ENCODE measurements at regions not wholly inside any gene's neighbourhood (a gene's known extent, or its start where the extent isn't known, plus 50 kb on each side); places are given as distances from the start of the nearest gene placed in this dataset.
A peak's percentile ranks its signal among the peaks of the same experiment; 100 is the strongest.

DNA sequence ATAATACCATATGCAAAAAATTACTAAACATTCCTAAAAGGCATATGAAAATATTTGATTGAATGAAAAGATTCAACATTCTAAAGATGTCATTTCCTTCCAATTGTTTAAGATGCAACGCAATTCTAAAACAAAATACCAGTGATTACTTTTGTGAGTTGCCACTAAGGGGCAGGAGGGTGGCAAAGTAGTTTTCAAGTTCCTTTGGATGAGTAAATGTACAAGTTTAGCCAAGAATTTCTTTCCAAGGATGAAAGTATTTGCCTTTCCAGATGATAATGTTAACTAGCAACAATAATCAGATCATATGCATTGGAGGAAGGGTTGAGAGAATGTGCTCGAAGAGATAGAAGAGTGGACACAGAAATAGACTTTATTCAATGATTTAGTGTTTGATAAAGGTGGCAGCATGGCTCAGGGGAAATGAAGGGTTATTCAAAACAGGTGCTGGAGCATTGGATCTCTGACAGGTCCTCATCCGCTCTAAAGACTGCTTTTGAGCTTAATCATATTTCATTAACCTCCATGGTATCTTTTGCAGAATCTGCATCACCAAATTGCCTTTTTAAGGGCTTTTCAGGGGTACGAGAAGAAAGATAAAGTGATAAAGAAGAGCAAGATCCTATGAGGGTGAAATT lies 678.5 kb upstream of the TBX3 start:
- Mint-ChIP-seq H3K36me3 (ENCODE audit: low read depth) (no peaks in the 10 kb centered on the region), H3K27me3 (no peaks in the 10 kb centered on the region), H3K27ac (no peak overlapping the region), H3K4me3 (no peak overlapping the region), H3K9me3 (no peaks in the 10 kb centered on the region), H3K4me1 (no peaks in the 10 kb centered on the region)
- intact Hi-C loops (cut with micrococcal nuclease), result no loop called here
- no peak for DNase-seq

DNA sequence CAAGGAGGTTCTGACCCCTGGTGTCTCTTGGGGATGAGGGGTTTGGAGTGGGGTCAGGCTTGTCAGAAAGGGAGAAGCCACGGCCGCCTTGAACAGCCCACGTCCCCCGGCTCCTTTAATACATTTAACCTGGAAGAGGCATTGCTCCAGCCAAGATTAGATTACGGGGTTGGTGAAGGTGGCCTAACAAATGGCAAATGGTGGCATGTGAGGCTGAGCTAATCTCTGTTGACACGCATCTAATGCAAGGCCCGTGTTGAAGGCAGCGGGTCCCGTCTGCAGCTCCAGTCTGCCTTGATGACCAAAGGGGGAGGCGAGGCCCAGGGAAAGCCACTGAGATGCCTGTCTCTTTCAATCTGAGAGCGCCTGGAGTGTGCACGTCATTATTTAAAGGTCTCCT lies 673.7 kb upstream of the TBX3 start:
- intact Hi-C loops (cut with micrococcal nuclease), result no loop called here
- Mint-ChIP-seq H3K27me3 (no peaks in the 10 kb centered on the region), H3K4me1 (peaks cover 3% of the 10 kb centered on the region), H3K27ac (no peak overlapping the region), H3K36me3 (ENCODE audit: low read depth) (no peaks in the 10 kb centered on the region), H3K4me3 (no peak overlapping the region), H3K9me3 (peaks cover 5% of the 10 kb centered on the region)
- DNase-seq, result no peak

DNA sequence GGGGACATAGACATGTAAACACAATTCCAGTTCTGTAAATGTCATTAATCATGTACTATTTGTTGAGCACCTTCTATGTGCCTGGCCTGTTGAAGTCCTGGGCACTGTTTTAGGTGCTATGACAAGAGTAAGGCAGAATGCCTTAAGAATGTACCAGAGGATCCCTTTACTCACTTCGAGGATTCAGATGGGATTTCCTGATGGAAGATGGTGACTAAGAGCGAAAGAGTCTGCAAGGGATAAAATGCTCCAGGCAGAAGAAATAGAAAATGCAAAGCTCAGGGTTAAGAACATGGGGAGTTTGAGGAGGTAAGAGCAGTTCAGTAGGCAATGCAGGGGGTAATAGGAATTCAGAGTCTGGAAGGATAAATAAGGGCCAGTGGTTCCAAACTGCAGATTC lies 671.3 kb upstream of the TBX3 start:
- Mint-ChIP-seq H3K4me1 (peaks cover 3% of the 10 kb centered on the region), H3K36me3 (ENCODE audit: low read depth) (no peaks in the 10 kb centered on the region), H3K4me3 (no peak overlapping the region), H3K9me3 (peaks cover 5% of the 10 kb centered on the region), H3K27ac (no peak overlapping the region), H3K27me3 (no peaks in the 10 kb centered on the region)
- intact Hi-C loops (cut with micrococcal nuclease), result no loop called here
- DNase-seq, result no peak

DNA sequence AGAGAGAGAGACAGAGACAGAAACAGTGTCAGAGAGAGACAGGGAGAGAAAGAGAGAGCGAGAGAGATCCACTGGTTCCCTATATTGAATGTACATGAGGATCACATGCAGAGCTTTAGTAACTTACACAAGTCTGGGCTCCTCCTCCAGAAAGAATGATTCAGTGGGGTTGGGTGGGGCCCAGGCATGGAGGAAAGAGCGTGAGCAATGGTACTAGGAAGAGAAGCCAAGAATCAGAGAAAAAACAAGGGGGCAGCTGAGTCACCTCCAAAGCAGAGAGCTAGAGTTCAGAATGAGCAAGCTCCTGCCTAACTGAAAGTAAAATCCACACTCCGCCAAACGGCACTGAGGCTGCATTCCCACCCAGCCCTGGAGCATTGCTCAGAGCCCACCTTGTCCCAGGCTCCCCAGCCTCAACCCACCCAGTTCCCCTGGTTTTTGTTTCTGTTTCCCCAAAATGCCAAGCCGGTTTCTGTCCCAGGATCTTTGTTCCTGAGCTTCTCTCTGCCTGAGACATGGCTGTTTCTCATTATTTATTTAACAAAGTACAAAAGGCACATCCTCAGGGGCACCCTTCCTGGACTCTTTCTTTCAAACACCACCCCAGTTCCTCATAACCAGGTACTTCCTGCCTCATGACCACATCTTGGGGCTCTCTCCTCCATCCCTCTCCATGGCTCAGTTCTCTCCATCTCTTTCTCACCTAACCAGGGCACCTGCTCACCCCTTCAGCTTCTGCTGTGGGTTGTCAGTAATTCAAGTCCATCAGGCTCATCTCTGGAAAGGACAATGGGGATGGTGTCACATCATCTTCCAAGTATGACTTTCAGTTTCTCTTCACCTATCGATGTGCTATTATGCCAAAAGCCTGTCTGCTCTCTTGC lies 670.3 kb upstream of the TBX3 start:
- H3K4me1 Mint-ChIP-seq, result peaks cover 3% of the 10 kb centered on the region
- H3K36me3 Mint-ChIP-seq (ENCODE audit: low read depth), result no peaks in the 10 kb centered on the region
- peak; percentile 54 for DNase-seq
- H3K9me3 Mint-ChIP-seq, result peaks cover 5% of the 10 kb centered on the region
- no peaks in the 10 kb centered on the region for H3K27me3 Mint-ChIP-seq
- H3K27ac Mint-ChIP-seq, result peak overlapping the region; percentile 84
- intact Hi-C loops (cut with micrococcal nuclease), result loop anchor here (1.0 kb wide), 1 partner anchor 21 kb away; no protein-coding TSS in a partner anchor
- peak overlapping the region; percentile 61 for H3K4me3 Mint-ChIP-seq

DNA sequence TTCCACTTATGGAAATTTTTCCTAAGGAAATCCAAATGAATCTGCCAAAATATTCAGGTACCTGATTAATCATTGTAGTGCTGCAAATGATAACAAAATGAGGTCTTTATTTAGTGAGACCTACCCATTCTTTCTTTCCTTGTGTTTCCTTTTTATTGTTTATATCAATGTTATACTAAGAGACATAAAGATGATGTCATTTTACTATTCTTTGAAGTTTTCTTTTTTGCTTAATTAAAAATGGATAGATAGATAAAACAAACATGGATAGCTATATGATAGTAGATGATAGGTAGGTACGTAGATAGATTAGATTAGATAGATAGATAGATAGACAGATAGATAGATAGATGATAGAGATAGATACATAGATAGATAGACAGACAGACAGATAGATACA lies 669.5 kb upstream of the TBX3 start:
- Mint-ChIP-seq H3K27ac (no peak overlapping the region), H3K27me3 (no peaks in the 10 kb centered on the region), H3K4me1 (peaks cover 3% of the 10 kb centered on the region), H3K4me3 (no peak overlapping the region), H3K9me3 (peaks cover 5% of the 10 kb centered on the region), H3K36me3 (ENCODE audit: low read depth) (no peaks in the 10 kb centered on the region)
- DNase-seq, result no peak
- intact Hi-C loops (cut with micrococcal nuclease), result no loop called here

DNA sequence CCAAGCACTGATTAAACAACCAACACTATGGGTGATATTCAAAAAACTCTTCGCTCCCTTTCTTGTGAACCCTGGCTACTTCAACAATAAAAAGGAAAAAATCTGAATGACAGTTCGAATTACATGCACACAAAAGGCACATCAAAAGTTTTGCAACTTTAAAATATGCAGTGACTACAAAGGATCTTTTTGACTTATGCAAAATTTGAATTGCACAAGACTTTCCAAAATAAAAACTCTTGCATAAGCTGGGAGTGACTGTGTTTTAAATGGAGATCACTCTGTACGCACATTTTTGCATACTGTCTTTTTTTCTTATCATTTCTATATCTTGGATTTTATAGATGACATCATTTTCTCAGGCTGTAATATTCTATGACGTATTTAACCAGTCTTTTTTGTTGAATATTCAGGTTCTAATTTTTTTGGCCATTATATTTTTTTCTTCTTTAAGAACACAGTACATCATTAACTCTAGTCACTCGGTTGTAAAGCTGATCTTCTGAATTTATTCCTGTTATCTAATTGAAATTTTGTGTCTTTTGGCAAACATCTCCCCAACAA lies 667.6 kb upstream of the TBX3 start:
- Mint-ChIP-seq H3K36me3 (ENCODE audit: low read depth) (no peaks in the 10 kb centered on the region), H3K9me3 (peaks cover 5% of the 10 kb centered on the region), H3K27ac (no peak overlapping the region), H3K4me3 (no peak overlapping the region), H3K4me1 (peaks cover 3% of the 10 kb centered on the region), H3K27me3 (no peaks in the 10 kb centered on the region)
- intact Hi-C loops (cut with micrococcal nuclease), result no loop called here
- DNase-seq, result no peak

DNA sequence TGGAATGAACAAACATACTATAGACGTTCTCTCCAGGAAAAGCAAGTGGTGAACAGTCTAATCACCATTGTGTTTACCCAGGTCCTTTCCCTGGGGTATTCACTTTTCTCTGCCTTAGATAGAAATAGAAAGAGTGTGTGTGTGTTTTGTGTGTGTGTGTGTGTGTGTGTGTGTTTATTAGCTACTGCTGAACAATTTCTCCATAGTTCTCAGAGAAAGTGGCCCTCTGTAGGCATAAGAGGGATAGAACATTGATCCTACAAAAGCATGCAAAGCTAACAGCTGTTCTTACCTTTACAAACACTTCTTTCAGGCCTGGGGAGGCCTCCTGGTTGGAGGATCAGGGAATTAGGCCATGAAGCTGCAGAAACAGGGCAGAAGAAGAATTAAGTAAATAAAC lies 665.7 kb upstream of the TBX3 start:
- Mint-ChIP-seq H3K9me3 (no peaks in the 10 kb centered on the region), H3K27me3 (no peaks in the 10 kb centered on the region), H3K4me1 (peaks cover 3% of the 10 kb centered on the region), H3K4me3 (no peak overlapping the region), H3K27ac (no peak overlapping the region), H3K36me3 (ENCODE audit: low read depth) (no peaks in the 10 kb centered on the region)
- intact Hi-C loops (cut with micrococcal nuclease), result no loop called here
- DNase-seq, result no peak

DNA sequence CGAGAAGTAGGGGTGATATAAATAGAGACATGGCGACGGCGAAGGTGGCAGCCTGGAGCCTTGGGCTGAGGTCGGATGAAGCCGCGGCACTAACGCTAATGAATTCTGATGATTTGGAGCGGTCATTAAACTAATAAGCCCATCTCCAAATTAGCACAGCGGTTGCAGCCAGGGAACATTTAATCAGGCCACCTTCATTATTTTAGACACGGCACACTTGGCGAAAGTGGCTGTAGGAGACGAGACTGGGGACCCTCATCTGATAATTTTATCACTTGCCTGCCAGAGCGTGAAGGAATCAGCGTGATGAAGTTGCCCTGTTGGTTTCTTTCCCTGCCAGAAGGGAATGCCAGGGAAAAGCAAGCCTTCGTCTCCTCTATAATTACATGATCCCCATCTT lies 664.3 kb upstream of the TBX3 start:
- intact Hi-C loops (cut with micrococcal nuclease), result no loop called here
- Mint-ChIP-seq H3K9me3 (no peaks in the 10 kb centered on the region), H3K27me3 (no peaks in the 10 kb centered on the region)

DNA sequence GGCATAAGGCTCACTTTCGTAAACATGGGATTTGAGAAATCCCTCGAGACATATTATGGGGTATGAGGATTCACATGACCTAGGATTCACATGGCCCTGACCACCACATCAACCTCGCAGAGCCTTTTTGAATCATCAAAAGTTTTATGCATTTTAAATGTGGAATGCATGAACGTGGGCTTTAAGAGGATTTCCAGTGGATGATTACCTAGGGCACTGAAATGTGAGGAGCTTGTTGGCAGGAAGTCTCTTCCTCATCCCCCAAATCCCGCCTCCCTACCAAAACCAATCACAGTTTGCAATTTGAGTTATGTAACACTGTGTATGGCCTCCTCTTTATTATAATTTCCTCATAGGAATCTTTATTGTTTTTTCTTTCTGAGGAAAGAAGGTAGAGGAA lies 659.6 kb upstream of the TBX3 start:
- Mint-ChIP-seq H3K27ac (no peak overlapping the region), H3K27me3 (no peaks in the 10 kb centered on the region), H3K9me3 (no peaks in the 10 kb centered on the region), H3K36me3 (ENCODE audit: low read depth) (no peaks in the 10 kb centered on the region), H3K4me1 (no peaks in the 10 kb centered on the region), H3K4me3 (no peak overlapping the region)
- DNase-seq, result no peak
- intact Hi-C loops (cut with micrococcal nuclease), result no loop called here

More for the DNA sequence above, 664.3 kb upstream of the TBX3 start:
- H3K36me3 Mint-ChIP-seq (ENCODE audit: low read depth), result no peaks in the 10 kb centered on the region
- H3K4me3 Mint-ChIP-seq, result no peak overlapping the region
- no peak for DNase-seq
- no peak overlapping the region for H3K27ac Mint-ChIP-seq
- H3K4me1 Mint-ChIP-seq, result no peaks in the 10 kb centered on the region

DNA sequence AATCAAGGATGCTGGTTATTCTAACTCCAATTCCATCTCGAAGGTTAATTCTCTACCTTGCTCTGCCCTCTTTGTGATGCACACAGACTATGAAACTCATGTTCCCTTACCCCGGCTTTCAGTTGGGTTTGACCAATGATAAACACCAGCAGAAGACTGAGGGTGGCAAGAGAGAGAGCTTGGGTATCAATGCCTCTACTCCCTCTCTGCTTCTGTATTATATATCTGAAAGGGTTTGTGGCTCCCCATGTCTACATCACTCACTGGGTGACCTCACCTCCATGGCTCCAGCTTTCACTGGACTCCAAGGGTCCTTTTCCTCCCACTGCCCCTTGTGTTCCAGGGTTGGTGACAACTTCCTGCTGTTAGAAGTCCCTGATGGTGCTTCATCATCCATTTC lies 659.0 kb upstream of the TBX3 start:
- intact Hi-C loops (cut with micrococcal nuclease), result no loop called here
- H3K4me1 Mint-ChIP-seq, result no peaks in the 10 kb centered on the region
- no peaks in the 10 kb centered on the region for H3K27me3 Mint-ChIP-seq
- no peak overlapping the region for H3K27ac Mint-ChIP-seq
- no peaks in the 10 kb centered on the region for H3K9me3 Mint-ChIP-seq
- no peaks in the 10 kb centered on the region for H3K36me3 Mint-ChIP-seq (ENCODE audit: low read depth)
- no peak for DNase-seq
- no peak overlapping the region for H3K4me3 Mint-ChIP-seq

DNA sequence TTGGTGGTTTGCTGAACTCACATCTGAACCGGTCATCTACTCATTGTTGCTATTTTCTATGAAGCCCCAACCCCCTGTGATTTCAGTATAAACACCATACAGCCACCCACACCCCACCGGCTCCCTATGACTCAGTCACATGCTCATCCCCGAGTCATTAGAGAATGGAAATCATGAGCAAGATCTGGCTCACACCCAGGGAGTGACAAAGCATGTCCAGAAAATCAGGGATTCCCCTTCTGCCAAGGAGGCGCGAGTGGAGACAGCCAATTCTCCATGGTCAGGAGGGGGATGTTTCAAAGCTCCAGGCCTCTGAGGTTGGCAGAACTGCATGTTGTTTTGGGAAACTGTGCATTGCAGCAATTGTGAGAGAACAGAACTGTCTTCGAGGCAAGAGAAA lies 657.5 kb upstream of the TBX3 start:
- H3K36me3 Mint-ChIP-seq (ENCODE audit: low read depth), result no peaks in the 10 kb centered on the region
- no peaks in the 10 kb centered on the region for H3K4me1 Mint-ChIP-seq
- no peak for DNase-seq
- intact Hi-C loops (cut with micrococcal nuclease), result no loop called here
- no peaks in the 10 kb centered on the region for H3K27me3 Mint-ChIP-seq
- H3K27ac Mint-ChIP-seq, result no peak overlapping the region
- peaks cover under 1% of the 10 kb centered on the region for H3K9me3 Mint-ChIP-seq
- no peak overlapping the region for H3K4me3 Mint-ChIP-seq

DNA sequence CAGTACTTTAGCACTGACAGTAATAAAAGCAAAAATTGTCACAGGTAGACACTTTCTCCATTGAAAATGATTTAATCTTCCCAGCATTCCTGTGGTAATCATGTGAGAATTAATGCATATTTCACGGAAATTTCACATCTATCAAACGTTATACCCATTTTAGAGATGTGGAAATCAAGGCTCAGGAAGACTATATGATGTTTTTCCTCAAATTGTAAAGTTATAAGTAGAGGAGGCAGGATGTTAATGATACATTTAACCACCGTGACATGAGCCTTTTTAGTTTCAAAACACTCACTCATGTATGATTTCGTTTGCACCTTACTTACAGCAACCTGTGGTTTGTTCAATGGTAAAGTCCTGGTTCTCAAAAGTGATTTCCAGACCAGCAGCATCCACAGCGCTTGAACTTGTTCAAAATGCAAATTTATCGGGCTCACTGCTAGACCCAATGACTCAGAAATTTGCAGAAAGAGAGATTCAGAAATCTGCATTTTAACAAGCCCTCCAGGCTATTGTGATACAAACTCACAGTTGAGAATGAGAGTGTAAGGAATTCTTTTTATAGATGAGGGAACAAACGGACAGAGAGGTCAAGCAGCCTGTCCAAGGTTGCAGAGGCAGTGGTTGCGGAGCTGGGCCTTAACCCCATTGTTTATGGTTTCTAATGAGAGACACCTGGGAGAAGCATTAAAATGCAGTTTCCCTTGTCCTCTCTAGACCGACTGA lies 654.8 kb upstream of the TBX3 start:
- Mint-ChIP-seq H3K4me3 (no peak overlapping the region), H3K4me1 (no peaks in the 10 kb centered on the region), H3K36me3 (ENCODE audit: low read depth) (no peaks in the 10 kb centered on the region), H3K9me3 (peaks cover 3% of the 10 kb centered on the region), H3K27me3 (no peaks in the 10 kb centered on the region), H3K27ac (no peak overlapping the region)
- DNase-seq, result no peak
- intact Hi-C loops (cut with micrococcal nuclease), result no loop called here

DNA sequence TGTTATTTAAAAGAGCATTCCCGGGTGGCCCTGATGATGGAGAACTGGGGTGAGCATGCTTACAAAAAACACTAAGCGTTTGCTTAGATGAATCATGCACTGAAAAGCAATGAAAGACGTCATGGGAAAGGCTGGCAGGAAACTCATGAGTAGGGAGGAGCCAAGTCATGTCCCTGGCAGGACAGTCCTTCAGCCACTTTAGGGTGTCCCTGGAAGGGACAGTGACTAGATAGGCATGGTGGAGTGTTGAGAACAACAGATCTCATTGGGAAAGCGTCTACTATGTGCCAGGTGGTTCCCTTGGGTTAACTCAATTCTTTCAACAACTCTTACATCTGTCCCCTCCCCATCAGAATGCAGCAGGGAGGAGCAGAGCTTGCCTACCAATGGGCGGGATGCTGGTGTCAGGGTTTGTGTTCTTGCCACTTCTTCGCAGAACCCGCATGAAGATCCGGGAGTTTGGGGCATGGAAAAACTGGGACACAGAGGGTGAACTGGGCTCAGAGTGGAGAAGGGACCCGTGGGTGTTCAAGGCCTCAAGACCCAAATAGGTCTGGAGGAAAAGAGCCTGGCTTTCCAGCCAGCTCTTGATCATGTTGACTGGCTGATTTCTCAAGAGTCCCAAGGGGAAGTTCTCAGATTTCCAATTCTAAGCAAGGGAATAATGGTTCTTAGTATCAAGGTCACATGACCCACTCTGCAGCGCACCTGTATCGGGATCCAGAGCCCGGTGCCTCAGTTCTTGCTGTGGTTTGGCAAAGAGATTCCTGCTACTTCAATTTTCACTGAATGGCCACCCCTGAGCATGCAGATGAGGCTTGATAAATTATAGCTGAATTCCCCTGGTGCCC lies 653.9 kb upstream of the TBX3 start:
- no peaks in the 10 kb centered on the region for H3K27me3 Mint-ChIP-seq

More for the DNA sequence above, 653.9 kb upstream of the TBX3 start:
- H3K9me3 Mint-ChIP-seq, result peaks cover 3% of the 10 kb centered on the region
- H3K4me3 Mint-ChIP-seq, result no peak overlapping the region
- no peak overlapping the region for H3K27ac Mint-ChIP-seq
- H3K4me1 Mint-ChIP-seq, result no peaks in the 10 kb centered on the region
- intact Hi-C loops (cut with micrococcal nuclease), result no loop called here
- no peaks in the 10 kb centered on the region for H3K36me3 Mint-ChIP-seq (ENCODE audit: low read depth)
- DNase-seq, result no peak

Data from activated CD4-positive, alpha-beta T cell treated with anti-CD3 and anti-CD28 coated beads, Interleukin-2, amount 10 ng/mL, durations not matched to agents 24 days and 14 days (primary cell).